Epithelial cell of esophagus (primary cell): ENCODE measurements at regions not wholly inside any gene's neighbourhood (a gene's known extent, or its start where the extent isn't known, plus 50 kb on each side); places are given as distances from the start of the nearest gene placed in this dataset.

Experiments
- DNase-seq: peaks from one replicate; pipeline ENCODE4 v3.0.0; 2010; ENCODE audit warnings: low read depth
- H3K4me3 ChIP-seq: 2 replicates; pipeline ENCODE4 v1.5.1; 2011; ENCODE audit warnings: mild to moderate bottlenecking, low read length, control low read depth
- TF ChIP-seq, protein P1 (sequence below): IDR thresholded peaks from 2 replicates; pipeline ENCODE4 v1.5.1; 2011; ENCODE audit warnings: low read depth, mild to moderate bottlenecking, low read length, control low read depth, inconsistent platforms; ENCODE audit not compliant: insufficient read depth; ENCODE audit errors: missing control alignments

DNA sequence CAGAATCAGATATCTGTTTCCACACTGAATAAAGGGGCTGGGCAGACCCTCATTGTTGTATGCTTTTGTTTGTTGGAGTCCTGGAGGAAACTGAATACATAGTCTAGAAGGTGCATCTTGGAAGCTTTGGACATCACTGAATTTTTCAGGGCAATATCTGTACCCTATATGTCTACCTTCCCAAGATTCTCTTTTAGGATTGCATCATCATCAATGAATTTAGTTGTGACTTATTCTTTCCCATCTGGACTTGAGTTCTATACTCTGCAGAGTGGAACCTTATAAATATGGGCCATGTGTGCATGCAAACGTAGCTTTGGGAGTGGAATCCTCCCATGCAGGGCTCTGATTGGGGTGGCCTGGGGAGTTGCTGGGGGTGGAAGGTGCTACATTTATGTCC, 60.7 kb upstream of the PROKR2 start:
- no peak overlapping the region for H3K4me3 ChIP-seq
- DNase-seq: no peak
- TF ChIP-seq, protein P1, sequence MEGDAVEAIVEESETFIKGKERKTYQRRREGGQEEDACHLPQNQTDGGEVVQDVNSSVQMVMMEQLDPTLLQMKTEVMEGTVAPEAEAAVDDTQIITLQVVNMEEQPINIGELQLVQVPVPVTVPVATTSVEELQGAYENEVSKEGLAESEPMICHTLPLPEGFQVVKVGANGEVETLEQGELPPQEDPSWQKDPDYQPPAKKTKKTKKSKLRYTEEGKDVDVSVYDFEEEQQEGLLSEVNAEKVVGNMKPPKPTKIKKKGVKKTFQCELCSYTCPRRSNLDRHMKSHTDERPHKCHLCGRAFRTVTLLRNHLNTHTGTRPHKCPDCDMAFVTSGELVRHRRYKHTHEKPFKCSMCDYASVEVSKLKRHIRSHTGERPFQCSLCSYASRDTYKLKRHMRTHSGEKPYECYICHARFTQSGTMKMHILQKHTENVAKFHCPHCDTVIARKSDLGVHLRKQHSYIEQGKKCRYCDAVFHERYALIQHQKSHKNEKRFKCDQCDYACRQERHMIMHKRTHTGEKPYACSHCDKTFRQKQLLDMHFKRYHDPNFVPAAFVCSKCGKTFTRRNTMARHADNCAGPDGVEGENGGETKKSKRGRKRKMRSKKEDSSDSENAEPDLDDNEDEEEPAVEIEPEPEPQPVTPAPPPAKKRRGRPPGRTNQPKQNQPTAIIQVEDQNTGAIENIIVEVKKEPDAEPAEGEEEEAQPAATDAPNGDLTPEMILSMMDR: no peak

DNA sequence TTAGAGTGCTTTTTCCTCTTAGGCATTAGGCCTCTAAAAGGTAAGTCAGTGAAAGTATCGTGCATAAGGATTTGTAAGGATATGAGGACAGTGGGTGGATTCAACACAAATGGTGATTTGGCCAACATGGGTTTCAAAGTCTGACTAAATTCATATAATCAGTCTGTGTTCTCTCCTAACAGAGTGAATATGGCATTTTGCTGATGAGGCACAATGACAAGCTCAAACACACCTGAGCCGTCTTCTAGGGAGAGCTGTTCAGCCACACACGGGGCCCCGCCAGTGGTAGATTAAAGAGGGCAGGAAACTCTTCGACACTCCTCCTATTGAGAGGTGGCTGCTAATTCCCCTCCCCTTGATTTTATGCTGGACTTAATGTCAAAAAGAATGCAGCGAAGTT, 59.5 kb upstream of the PROKR2 start:
- no peak overlapping the region for H3K4me3 ChIP-seq
- TF ChIP-seq, protein P1: no peak
- DNase-seq: no peak

GRCh38 chr20:5374171-5374570, 57.4 kb upstream of the PROKR2 start:
- no peak overlapping the region for H3K4me3 ChIP-seq
- no peak for DNase-seq
- TF ChIP-seq, protein P1: no peak

GRCh38 chr20:5372371-5372770, 55.6 kb upstream of the PROKR2 start:
- no peak overlapping the region for H3K4me3 ChIP-seq
- TF ChIP-seq, protein P1: no peak
- no peak for DNase-seq

GRCh38 chr20:5369629-5370028, 52.9 kb upstream of the PROKR2 start:
- no peak for DNase-seq
- no peak overlapping the region for H3K4me3 ChIP-seq
- TF ChIP-seq, protein P1: no peak
